ENCODE measurements at regions not wholly inside any gene's neighbourhood (a gene's known extent, or its start where the extent isn't known, plus 50 kb on each side); places are given as distances from the start of the nearest gene placed in this dataset.

DNA sequence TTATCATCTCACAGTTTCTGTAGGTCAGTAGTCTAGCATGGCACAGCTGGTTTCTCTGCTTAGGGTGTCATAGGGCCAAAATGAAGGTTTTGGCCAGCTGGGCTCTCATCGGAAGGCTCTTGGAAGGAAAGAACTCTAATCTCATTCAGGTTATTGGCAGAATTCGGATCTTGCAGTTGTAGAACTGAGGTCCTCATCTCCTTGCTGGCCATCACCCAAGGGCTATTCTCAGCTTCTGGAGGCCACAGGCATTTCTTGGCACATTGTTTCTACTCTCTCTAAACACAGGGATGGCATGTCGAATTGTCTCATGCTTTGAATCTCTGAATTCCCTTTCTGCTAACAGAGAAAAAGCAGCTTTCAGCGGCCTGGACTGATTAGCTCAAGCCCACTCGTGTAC lies 258.0 kb upstream of the SMARCA2 start:
- no peak for DNase-seq (ENCODE audit: low read depth)

DNA sequence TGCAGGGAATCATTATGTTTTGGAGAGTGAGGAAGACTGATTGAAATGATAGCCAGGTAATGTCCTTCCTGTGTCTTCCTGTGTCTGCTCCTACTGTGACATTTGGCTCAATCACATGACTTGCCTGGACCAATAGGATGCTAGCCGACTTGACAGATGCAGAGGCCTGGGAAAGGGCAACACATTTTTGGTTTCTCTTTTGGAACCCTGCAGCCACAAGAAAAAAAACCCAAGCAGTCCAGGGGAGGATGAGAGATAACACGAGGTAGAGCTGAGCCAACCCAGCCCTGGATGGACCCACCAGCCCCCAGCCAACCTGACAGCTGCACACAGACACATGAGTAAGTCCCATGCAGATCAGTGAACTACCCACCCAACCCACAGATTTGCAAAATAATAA lies 256.1 kb upstream of the SMARCA2 start:
- DNase-seq (ENCODE audit: low read depth), result no peak

DNA sequence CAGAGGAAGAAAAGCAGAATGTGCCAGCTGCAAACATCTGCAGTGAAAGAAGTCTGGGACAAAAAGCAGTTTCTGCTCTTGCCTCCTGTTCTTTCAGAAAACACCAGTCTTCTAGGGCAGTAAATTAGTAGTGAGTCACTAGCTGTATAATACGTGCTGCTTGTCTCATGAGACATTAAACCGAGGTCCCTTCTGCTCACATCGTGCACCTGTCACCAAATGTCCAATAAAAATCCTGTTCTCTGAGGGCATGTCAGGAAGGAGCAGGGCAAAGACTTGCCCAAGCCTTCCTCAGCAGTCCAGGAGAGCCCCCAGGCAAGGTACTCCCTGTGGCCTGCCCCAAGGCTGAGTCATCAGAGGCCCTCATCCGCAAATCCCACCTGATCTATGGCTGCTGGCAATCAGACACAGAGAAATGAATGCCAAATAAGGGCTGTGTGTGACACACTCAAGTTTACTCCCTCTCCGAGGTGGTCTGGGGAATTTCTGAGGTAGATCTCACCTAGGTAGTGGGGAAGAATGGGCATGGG lies 255.3 kb upstream of the SMARCA2 start:
- no peak for DNase-seq (ENCODE audit: low read depth)

DNA sequence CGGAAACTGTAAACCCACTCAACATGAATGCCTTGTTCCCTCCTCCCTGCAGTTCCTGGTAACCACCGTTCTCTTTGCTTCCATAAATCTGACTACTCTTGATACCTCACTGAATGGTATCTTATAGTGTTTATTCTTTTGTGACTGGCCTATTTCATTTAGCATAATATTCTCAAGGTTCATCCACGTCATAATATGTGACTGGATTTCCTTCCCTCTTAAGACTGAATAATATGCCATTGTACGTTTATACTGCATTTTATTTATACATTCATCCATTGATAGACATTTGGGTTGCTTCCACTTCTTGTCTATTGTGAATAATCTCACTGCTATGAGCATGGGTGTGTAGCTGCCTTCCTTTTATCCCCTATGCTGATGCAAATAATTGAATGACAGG lies 253.3 kb upstream of the SMARCA2 start:
- no peak for DNase-seq (ENCODE audit: low read depth)

DNA sequence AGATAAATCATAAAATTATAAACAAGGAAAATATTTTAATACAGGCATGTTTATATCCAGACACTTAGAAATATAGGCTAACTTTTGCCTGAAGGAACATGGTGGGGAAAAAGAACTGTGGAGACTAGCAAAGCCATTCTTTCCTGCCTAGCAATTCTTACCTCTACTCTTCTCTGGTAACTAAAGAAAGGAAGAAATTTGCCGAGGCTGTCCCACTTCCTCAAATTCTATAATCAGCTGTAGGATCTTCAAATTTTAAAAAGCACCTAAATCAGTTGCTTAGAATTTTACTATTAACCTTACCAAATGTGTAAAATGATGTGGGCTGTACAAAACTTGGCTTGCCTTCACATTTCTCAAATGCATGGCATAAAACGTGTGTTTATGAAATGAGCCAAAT lies 249.1 kb upstream of the SMARCA2 start:
- DNase-seq (ENCODE audit: low read depth), result no peak

DNA sequence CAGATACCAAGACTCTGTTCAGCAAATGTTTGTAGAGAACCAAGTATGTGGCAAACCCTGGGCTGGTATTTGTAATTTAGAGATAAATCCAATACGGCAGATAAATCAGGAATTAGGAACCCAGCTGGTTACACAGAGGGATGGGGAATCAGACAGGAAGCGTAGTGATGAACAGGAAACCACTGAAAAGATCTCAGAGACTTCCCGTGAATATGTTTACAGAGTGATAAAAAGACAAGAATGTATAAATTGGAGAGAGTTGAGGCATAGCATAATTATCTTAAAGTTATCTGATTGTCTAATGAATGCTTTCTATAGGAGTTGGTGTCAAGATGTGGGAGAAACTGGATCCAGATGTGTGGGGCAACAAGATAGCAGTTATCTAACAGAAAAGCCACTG lies 246.6 kb upstream of the SMARCA2 start:
- no peak for DNase-seq (ENCODE audit: low read depth)

DNA sequence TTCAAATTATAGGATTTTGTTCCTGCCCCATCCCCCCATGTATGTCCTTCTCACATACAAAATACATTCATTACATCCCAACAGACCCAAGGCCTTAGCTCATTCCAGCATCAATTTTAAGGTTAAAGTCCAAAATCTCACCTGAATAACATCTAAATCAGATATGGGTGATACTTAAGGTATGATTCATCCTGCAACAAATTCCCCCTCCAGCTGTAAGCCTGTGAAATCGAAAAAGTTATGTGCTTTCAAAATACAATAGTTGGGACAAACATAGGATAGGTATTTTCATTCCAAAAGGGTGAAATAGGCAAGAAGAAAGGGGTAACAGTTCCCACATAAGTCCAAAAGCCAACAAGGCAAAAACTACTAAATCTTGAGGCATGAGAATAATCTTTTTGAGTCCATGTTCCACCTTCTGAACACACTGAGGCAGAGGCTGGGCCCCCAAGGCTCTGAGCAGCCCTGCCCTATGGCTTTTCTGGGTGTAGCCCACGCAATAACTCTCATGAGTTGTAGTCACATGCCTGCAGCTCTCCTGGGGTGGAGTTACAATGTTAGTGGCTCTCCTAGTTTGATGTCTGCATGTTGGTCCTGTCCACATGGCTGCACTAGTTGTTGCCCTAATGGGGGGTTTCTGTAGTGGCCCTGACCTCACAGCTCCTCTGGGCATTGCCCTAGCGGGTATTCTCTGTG lies 243.9 kb upstream of the SMARCA2 start:
- no peak for DNase-seq (ENCODE audit: low read depth)

DNA sequence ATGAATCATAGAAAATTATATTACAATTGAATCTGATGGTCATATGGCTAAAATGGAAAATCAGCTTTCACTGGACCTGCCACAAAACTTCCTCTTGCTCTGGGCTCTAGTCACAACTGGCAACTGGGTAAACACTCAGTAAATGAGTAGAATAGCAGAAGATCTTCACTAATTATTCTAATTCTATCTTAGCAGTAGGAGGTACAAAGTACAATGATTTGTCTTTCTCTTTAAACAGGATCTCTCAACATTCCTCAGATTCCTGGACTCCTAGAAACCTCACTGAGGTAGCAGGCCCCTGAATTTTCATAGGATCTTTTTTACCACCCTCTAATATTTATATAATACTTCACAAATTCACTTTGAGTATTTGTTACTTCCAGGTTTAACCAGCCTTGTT lies 239.9 kb upstream of the SMARCA2 start:
- no peak for DNase-seq (ENCODE audit: low read depth)

DNA sequence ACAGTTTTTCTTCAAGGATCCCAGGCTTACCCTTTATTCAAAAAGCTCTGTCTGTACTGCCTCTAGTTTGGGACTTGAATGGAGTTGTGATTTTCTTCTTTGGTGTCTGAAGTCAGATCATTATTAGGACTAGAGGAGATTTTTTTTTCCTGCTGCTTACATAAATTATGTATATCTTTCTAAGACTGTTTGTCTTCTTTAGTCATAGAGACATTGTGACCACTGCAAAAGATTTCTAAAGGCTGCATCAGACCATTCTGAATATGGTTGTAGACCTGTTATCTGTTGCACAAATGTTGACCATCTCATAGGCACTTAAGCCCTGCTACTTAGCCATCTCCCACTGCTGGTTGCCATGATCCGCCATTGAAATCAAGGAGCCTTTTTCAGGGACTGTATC lies 238.5 kb upstream of the SMARCA2 start:
- no peak for DNase-seq (ENCODE audit: low read depth)

DNA sequence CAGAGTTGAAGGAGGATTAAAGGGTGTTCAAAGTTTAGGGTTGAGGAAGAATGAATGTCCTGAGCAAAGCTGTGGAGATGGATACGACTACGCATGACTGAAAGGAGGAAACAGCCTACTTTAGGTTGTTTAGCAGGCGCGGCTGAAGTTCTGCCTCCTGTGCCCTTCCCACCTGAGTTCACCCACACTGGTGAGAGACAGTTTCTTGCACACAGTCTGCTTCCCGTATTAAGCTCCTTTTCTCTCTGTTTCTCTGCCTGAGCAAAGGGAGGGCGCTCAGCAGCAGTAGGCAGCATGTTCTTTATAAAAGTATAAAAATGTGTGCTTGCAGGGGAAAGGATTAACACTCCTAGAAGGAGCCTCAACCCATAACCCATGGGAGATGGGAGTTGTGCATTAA lies 224.0 kb upstream of the SMARCA2 start:
- DNase-seq (ENCODE audit: low read depth), result no peak

DNA sequence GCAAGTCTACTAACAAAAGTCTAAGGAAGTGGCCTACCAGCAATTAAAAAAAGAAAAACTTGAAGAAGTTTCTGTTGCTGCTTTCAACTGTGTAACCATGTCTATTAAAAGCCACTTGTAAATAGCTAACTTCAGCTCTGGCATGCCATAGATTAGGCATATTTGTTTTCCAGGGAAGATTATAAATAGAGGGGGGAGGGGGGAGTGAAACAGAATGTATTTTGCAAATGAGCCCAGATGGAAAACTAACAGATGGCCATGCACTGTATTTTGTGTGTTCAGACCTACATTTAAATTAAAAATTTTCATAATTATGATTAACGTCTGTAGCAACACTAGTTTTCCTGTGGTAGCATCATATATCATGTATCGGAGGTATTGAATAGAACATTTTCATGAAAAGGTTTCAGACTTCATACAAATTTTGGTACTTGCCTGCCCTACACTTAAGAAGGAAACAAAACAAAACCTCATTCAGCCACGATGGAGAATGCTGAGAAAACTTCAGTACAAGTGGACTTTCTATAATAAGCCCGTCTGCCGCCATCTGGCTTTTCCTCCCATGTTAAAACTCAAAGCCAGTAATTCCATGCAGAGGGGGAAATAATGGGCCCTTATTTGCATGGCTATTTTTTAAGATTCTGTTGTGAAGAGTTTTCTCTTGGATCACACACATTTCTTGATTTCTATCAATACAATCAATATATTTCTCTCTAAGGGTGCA lies 220.4 kb upstream of the SMARCA2 start:
- no peak for DNase-seq (ENCODE audit: low read depth)

DNA sequence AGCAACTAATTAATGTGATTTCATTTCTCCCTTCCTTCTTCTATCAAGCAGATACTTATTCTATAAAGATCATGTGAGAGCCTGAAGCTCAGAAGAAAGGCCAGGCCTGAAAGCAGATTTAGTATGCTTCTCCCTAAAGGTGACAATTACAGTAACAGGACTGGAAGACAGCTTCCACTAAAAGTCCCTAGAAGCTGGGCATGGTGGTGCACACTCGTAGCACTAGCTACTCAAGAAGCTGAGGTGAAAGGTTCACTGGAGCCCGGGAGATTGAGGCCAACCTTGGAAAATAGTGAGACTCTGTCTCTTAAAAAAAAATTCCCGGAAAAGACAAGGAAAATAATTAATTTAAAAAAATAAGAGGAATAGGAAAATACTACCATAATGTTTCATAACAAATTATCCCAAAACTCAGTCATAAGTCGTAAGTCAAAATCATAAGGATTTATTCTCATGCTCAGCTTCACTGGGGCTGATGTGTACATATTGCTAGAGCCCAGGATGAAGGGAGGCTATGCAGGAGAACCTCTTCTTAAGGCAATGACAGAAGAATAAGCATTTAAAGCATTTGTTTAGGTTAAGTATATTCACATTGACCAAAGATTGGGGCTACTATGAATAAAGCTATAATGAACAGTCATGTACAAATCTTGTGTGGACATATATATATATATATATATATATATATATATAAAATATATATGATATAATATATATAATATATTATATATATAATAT lies 210.8 kb upstream of the SMARCA2 start:
- DNase-seq (ENCODE audit: low read depth), result no peak

DNA sequence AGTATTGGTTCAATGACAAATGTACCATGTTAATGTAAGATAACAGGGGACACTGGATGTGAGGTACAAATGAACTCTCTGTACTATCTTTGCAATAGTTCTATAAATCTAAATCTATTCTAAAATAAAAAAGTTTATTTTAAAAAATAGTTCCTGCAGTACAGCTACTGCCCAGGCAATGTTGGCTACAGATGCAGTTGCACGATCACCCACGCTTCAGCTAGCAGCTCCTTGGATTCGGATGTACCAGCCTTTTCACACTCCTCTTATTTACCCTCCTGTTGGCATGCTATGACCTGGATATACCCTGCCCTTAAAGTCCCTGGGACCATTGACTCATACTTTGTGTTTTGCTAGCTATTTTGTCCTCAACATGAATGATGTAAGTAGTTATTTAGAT lies 185.4 kb upstream of the SMARCA2 start:
- no peak for DNase-seq (ENCODE audit: low read depth)

DNA sequence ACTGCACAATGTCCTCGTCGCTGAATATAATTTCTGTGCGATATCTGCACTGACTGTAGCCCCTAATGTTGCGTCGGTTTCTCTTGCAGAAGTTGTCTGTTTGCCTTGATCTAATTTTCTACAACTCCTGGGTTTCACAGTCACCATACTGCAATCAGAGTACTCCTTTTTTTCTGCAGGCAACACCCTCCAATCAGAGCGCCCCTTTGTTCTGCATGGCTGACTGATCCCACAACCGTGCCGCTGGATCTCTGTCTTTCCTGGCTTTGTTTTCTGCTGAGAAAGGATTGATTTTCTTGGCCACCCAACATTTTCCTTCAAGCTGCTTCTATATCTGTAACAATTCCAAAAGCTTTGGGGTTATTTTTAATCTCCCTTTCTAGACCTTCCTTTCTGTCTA lies 182.2 kb upstream of the SMARCA2 start:
- no peak for DNase-seq (ENCODE audit: low read depth)

DNA sequence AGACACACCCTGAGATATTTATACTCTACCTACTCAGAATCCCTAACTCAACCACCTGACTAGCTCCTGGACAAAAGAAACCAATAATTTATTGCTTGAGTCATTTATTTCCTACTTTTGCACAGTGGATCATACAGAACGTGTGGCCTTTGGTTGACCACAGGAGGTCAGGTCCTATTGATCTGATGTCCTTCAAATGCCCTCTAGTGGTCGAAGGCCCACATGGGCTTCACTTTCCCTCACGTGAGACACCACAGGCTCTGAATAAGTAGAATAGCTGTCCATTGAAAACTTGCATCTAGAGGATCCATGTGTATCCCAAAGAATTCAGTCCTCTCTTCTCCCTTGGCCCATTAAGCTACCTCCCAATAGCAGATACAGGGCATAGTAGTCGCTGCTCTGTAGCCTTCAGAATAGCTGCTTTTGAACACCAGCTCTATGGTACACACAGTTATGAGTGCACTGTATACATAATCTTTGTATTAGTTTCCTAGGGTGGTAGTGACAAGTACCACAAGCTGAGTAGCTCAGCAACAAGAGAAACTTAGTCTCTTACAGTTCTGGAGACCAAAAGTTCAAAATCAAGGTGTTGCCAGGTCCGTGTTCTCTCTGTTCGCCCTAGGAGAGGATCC lies 177.6 kb upstream of the SMARCA2 start:
- DNase-seq (ENCODE audit: low read depth), result no peak

DNA sequence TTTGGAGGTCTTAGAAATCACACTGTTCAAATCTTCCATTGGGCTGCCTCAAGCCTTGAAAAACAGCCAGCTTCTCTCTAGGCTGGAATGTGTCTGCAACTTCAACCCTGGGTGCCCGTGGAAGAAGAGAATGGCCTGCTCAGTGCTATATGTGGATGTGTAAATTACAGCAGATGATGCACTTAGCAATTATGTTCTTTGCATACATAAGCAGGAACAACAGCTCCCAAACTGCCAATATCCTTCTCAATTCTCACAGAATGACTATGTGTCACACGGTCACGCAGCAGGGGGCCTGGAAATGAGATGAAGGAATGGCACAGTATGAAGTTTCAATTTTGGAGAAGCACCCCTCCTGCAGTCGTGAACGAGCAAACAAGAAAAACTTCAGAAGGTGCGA lies 175.2 kb upstream of the SMARCA2 start:
- no peak for DNase-seq (ENCODE audit: low read depth)

DNA sequence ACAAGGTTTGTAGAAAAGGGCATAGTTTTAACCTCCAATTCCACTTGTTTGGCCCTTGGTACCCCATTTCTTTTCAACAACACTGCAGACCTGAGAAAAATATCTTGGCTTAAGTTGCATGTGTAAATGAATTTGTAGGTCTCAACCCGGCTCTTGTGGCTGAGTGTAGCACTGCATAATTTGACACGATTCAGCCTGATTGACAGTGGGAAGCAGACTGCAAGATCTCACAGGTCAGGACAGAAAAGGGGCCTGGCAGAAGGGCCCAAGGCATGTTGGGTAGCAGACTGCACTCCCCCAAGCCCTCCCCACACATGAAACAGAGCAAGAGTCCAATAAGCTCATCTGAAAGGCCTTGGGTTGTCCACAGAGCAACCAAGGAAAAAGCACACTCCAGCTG lies 169.7 kb upstream of the SMARCA2 start:
- no peak for DNase-seq (ENCODE audit: low read depth)

DNA sequence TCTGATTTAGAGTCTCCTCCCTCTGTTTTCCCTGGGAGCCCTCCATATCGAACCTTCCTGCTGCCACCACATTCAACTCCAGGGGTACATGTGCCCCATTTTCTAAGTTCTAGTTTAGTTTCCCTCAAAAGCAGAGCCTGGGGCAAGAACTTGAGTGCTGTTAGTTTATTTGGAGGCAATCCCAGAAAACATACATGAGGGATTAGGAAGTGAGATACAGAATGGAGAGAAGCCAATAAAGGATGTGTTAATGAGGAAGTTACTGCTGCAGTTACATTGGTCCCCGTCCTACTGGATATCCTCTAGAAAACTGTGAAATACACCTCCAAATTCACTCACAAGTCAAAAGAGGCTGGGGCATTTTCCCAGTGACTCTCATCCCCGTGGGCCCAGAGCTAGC lies 159.4 kb upstream of the SMARCA2 start:
- DNase-seq (ENCODE audit: low read depth), result no peak

DNA sequence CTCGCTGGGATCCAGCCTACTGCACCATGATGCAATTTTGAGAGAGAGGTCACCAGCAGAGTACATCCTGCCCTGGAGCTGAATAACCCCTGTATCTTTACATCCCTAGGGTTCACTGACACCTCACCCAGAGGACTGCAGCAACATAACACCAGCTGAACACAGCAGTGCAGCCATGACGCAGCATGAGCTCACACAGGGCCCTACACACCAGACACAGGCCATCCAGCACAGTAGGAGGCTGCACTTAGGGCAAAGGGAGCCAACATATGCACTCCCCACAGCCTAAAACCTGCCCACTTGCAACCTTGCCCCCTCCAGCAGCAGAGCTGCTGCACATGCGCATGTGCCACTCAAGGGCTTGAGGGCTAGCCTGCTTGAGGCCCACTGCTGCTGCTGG lies 157.3 kb upstream of the SMARCA2 start:
- DNase-seq (ENCODE audit: low read depth), result no peak

DNA sequence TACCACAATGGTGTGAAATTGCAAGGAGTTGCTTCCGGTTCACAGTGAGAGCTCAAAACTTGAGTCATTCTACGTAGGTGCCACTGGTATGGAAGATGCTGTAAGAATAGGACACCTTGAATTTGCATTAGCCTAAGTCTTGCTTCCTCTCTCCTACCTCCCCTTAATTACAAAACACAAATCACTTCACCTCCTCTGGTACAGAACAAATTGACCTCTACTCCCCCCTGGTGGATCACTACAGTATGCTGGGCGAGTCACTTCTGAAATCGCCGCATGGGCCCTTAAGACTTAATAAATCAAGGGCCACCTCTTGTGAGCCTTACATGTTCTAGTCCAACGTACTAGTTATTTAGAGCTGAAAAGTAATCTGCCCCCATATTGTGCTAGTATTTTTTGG lies 145.3 kb upstream of the SMARCA2 start:
- DNase-seq (ENCODE audit: low read depth), result no peak

DNA sequence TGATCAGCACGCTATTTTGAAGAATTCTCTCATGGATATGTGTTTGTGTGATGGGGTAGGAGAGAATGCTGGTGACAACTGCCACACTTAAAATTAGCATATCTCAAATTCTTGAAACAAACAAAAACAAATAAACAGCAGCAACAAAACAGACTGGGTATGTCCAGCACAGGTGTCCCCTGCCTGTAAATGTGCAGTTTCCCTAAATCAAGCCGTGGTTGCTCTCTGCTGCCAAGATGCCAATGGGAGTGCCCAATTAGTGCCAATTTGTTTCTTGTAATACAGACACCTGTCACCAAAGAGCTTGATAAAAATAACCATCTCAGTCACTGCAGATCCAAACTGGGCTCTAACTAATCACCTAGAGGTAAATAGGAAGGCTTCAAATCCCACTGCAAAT lies 144.2 kb upstream of the SMARCA2 start:
- DNase-seq (ENCODE audit: low read depth), result no peak

DNA sequence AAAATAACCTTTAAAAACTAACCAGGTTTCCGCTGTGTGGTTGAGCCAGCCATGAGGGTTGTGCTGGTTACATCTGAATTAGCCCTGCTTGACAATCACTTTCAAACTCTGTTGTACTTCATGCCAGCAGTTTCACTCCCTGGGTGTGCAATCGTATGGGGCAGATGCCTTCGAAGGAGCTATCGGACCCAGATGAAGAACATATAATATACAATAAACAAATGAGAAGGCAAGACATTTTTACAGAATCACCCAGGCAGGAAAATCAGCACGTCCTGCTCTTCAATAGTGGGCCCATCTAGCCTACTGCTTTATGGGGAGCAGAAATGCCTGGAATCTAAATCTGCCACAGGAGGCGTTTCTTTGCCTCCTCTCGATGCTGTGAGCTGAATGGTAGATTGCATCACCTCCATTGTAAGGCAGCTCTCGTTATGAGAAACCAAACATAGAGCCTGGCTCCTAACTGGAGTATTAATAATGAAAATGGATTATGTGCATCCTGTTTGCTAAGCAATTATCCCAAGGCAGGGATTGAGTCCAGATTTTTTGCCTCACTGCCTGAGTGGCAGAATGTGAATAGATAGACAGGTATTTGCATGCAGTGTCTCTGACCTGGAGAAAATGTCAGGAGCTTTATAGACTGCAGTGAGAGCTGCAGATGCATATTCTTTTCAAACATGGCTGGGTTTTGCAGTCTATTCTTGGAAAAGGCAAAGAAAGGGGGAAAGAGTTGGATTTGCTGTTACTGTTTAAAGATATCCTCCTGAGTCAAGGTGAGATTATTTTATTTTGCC lies 143.3 kb upstream of the SMARCA2 start:
- no peak for DNase-seq (ENCODE audit: low read depth)
